ENCODE measurements at regions not wholly inside any gene's neighbourhood (a gene's known extent, or its start where the extent isn't known, plus 50 kb on each side); places are given as distances from the start of the nearest gene placed in this dataset.

DNA sequence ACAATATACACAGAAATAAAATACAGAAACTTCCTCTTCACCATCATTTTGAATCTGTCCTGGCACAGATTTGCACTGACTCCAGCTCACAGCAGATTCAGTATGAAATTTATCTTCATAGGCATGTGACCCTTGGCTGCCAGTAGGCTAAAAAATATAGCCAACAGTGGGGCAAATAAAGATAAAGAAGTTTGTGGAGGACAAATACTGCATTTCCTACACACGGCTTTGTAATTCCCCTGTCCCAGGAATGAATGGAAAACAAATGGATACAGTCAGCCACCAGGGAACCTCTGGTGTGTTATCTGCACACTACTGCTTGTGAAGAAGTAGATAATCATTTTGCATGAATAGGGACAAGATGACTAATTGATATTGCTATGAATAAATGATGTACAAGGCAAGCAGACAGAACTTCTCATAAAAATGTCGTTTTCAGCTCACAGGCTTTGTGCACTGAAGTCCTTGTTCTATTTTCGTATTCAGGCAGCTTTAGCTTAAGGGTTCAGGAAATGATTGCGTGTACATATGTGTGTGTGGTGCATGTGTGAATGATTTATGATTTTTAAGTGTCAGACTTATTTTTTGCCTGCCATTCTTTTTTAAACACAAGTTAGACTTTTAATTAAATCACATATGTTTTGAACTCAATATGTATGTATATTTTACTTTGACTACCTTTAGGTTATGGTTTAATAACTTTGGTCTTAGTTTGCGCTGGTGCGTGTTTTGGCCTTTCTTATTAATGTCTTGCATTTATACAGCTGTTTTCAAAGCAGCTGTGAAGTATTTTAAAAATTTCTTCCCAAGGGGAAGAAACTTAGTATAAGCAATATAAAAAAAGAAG lies 543.8 kb upstream of the JAG1 start:
- Histone ChIP-seq H4K20me1 (ENCODE audit: insufficient read depth) (no peaks in the 10 kb centered on the region), H2AFZ (ENCODE audit: low read depth, low read length, poor library complexity, severe bottlenecking) (no peak overlapping the region), H3K4me1 (ENCODE audit: control insufficient read depth in 1 of 2, insufficient read depth in 2 of 2, low read length in 2 of 2) (no peaks in the 10 kb centered on the region), H3K9ac (ENCODE audit: low read length) (no peak overlapping the region), H3K79me2 (ENCODE audit: insufficient read depth, low read length) (no peaks in the 10 kb centered on the region), H3K4me2 (ENCODE audit: low read length) (no peak overlapping the region), H3K36me3 (ENCODE audit: control insufficient read depth in 1 of 2, insufficient read depth in 2 of 2, low read length in 2 of 2) (no peaks in the 10 kb centered on the region), H3K9me2 (ENCODE audit: insufficient read depth) (no peaks in the 10 kb centered on the region), H3K27me3 (ENCODE audit: insufficient read depth, low read length) (no peaks in the 10 kb centered on the region), H3K27ac (ENCODE audit: low read depth, low read length) (no peak overlapping the region), H3K9me3 (ENCODE audit: control insufficient read depth in 1 of 2, insufficient read depth in 1 of 2, low read depth in 1 of 2, low read length in 2 of 2) (no peaks in the 10 kb centered on the region), H3K4me3 (replicated peaks in 1 of 2; ENCODE audit: low read depth in 1 of 2, low read length in 2 of 2) (no peak overlapping the region)
- POLR2A ChIA-PET = no interaction called here
- intact Hi-C loops (cut with micrococcal nuclease) = no loop called here
- DNase-seq (ENCODE audit: low read depth, low spot score) (no peak), ATAC-seq (no peak)
- TF ChIP-seq EZH2 (IDR thresholded peaks at IDR 0.05) = no peak
- no peak for TF ChIP-seq JUND (IDR thresholded peaks at IDR 0.05)
- no peak for TF ChIP-seq RAD21 (IDR thresholded peaks at IDR 0.05; ENCODE audit: low read depth)
- RAD21 ChIA-PET (ENCODE audit: low non-redundant PET in 1 of 2, low total read pairs in 2 of 2, uncharacterized antibody in 2 of 2, unreplicated experiment in 2 of 2) = no interaction called here
- BruUV-seq (replicated peaks) = no TSS peak
- CTCF ChIA-PET = interaction anchor here (3.5 kb wide), 1 partner anchor 13 kb away, joined by 9 read pairs; no protein-coding TSS in a partner anchor

DNA sequence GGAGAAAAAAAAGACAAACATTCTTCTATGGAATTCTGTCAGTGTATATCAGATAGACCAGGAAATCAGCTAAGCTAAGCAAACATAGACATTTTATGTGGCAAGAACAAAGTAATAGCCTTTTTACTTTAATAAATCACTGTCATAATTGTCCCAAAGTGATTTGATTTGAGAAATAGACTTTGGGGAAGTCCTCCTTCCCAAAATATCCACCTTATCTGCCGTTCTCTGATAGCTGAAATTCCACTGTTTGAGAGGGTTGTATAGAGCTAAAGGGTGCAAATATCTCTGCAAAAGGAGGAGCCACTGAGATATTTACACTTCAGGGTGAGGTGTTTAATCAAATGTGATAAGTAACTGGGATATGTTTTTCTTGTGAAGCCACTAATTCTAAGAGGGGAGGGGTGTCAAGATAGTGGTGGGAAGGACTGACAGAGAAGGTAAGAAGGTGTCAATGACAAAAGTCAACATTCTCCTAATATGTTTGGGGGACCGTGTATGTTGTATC lies 544.4 kb upstream of the JAG1 start:
- Histone ChIP-seq H3K79me2 (ENCODE audit: insufficient read depth, low read length) (no peaks in the 10 kb centered on the region), H3K9ac (ENCODE audit: low read length) (no peak overlapping the region), H3K9me3 (ENCODE audit: control insufficient read depth in 1 of 2, insufficient read depth in 1 of 2, low read depth in 1 of 2, low read length in 2 of 2) (no peaks in the 10 kb centered on the region), H3K4me2 (ENCODE audit: low read length) (no peak overlapping the region), H3K9me2 (ENCODE audit: insufficient read depth) (no peaks in the 10 kb centered on the region), H2AFZ (ENCODE audit: low read depth, low read length, poor library complexity, severe bottlenecking) (no peak overlapping the region), H3K36me3 (ENCODE audit: control insufficient read depth in 1 of 2, insufficient read depth in 2 of 2, low read length in 2 of 2) (no peaks in the 10 kb centered on the region), H3K4me3 (replicated peaks in 1 of 2; ENCODE audit: low read depth in 1 of 2, low read length in 2 of 2) (no peak overlapping the region), H3K4me1 (ENCODE audit: control insufficient read depth in 1 of 2, insufficient read depth in 2 of 2, low read length in 2 of 2) (no peaks in the 10 kb centered on the region), H3K27me3 (ENCODE audit: insufficient read depth, low read length) (no peaks in the 10 kb centered on the region), H3K27ac (ENCODE audit: low read depth, low read length) (no peak overlapping the region), H4K20me1 (ENCODE audit: insufficient read depth) (no peaks in the 10 kb centered on the region)
- intact Hi-C loops (cut with micrococcal nuclease) = no loop called here
- TF ChIP-seq, protein P1, sequence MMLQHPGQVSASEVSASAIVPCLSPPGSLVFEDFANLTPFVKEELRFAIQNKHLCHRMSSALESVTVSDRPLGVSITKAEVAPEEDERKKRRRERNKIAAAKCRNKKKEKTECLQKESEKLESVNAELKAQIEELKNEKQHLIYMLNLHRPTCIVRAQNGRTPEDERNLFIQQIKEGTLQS (IDR thresholded peaks at IDR 0.05) = no peak
- TF ChIP-seq ZNF274 (IDR thresholded peaks at IDR 0.05; ENCODE audit: low read depth, low read length) (no peak), POLR2AphosphoS5 (IDR thresholded peaks at IDR 0.05; ENCODE audit: low read depth, low read length) (no peak), RAD21 (IDR thresholded peaks at IDR 0.05; ENCODE audit: low read depth) (no peak), SP1 (IDR thresholded peaks at IDR 0.05; ENCODE audit: low read depth) (no peak), ELF1 (IDR thresholded peaks at IDR 0.05; ENCODE audit: borderline replicate concordance, low read depth) (no peak), ZFX (IDR thresholded peaks at IDR 0.05) (no peak), SIN3A (IDR thresholded peaks at IDR 0.05; ENCODE audit: low read depth) (no peak), JUND (IDR thresholded peaks at IDR 0.05) (no peak), TCF7L2 (IDR thresholded peaks at IDR 0.05; ENCODE audit: borderline replicate concordance, extremely low read depth, insufficient read depth, insufficient read length) (no peak), EGR1 (IDR thresholded peaks at IDR 0.05; ENCODE audit: low read depth) (no peak), POLR2A (IDR thresholded peaks at IDR 0.05; ENCODE audit: borderline replicate concordance, extremely low read depth, insufficient read depth, insufficient read length) (no peak), SRF (IDR thresholded peaks at IDR 0.05; ENCODE audit: low read depth) (no peak), CBX3 (IDR thresholded peaks at IDR 0.05; ENCODE audit: low read depth) (no peak)
- TF ChIP-seq, protein P2, sequence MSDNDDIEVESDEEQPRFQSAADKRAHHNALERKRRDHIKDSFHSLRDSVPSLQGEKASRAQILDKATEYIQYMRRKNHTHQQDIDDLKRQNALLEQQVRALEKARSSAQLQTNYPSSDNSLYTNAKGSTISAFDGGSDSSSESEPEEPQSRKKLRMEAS (IDR thresholded peaks at IDR 0.05) = no peak
- TF ChIP-seq, protein P3, sequence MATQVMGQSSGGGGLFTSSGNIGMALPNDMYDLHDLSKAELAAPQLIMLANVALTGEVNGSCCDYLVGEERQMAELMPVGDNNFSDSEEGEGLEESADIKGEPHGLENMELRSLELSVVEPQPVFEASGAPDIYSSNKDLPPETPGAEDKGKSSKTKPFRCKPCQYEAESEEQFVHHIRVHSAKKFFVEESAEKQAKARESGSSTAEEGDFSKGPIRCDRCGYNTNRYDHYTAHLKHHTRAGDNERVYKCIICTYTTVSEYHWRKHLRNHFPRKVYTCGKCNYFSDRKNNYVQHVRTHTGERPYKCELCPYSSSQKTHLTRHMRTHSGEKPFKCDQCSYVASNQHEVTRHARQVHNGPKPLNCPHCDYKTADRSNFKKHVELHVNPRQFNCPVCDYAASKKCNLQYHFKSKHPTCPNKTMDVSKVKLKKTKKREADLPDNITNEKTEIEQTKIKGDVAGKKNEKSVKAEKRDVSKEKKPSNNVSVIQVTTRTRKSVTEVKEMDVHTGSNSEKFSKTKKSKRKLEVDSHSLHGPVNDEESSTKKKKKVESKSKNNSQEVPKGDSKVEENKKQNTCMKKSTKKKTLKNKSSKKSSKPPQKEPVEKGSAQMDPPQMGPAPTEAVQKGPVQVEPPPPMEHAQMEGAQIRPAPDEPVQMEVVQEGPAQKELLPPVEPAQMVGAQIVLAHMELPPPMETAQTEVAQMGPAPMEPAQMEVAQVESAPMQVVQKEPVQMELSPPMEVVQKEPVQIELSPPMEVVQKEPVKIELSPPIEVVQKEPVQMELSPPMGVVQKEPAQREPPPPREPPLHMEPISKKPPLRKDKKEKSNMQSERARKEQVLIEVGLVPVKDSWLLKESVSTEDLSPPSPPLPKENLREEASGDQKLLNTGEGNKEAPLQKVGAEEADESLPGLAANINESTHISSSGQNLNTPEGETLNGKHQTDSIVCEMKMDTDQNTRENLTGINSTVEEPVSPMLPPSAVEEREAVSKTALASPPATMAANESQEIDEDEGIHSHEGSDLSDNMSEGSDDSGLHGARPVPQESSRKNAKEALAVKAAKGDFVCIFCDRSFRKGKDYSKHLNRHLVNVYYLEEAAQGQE (IDR thresholded peaks at IDR 0.05; ENCODE audit: low read depth) = no peak
- RAD21 ChIA-PET (ENCODE audit: low non-redundant PET in 1 of 2, low total read pairs in 2 of 2, uncharacterized antibody in 2 of 2, unreplicated experiment in 2 of 2) = no interaction called here
- DNase-seq (ENCODE audit: low read depth, low spot score) (no peak), ATAC-seq (no peak)
- POLR2A ChIA-PET = no interaction called here
- BruUV-seq (replicated peaks) = no TSS peak
- CTCF ChIA-PET = interaction anchor here (3.5 kb wide), 1 partner anchor 14 kb away, joined by 9 read pairs; no protein-coding TSS in a partner anchor
